HG02798 (cell line): ENCODE measurements at regions not wholly inside any gene's neighbourhood (a gene's known extent, or its start where the extent isn't known, plus 50 kb on each side); places are given as distances from the start of the nearest gene placed in this dataset.

Source experiments
- ATAC-seq: cut with Tn5 transposase; IDR thresholded peaks from one replicate; pipeline ENCODE4 v1.9.1; 2021; ENCODE audit warnings: mild to moderate bottlenecking; ENCODE audit not compliant: unreplicated experiment, poor library complexity

DNA sequence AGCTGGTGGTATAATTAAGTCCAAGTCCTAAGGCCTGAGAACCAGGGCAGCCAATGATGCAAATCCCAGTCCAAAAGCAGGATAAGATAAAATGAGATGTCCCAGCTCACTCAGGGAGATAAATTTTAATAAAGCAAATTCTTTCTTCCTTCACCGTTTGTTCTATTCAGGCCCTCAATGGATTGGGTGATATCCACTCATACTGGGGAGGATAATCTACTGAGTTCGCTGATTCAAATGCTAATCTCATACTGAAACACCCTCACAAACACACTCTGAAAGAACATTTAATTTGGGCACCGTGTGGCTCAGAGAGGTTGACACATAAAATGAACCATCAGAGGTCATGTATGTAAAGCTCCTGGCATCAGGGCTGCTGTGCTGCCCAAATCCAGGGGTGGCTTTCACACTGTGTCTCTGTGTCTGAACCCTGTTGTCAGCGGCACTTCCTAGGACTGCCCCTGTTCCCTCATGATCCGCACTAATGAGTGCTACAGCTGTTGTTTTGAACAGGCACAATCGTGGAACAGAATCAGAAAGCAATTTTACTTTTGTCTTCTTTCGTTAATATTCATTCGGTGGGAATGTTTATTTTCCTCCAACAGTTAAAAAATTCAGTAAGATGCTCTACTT, 428.5 kb upstream of the FBXO33 start:
- ATAC-seq, result no peak

DNA sequence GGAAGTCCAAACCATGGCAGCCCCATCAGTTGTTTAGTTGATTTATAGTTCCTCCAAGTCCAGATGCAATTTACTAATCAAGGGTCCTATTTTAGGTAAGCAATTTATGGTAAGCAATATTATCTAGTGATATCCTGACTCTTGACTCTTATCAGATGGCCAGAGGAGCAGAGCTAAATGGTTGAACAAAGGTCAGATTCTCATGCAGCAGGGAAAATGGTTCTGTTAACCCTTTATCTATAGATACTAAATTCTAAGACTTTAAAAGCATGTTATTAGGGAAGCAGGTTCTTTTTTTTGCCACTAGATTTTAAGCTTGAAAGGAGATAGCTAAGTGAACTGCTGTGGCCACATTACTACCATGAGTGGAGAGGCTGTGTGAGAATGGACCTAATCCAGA, 427.1 kb upstream of the FBXO33 start:
- ATAC-seq, result no peak

DNA sequence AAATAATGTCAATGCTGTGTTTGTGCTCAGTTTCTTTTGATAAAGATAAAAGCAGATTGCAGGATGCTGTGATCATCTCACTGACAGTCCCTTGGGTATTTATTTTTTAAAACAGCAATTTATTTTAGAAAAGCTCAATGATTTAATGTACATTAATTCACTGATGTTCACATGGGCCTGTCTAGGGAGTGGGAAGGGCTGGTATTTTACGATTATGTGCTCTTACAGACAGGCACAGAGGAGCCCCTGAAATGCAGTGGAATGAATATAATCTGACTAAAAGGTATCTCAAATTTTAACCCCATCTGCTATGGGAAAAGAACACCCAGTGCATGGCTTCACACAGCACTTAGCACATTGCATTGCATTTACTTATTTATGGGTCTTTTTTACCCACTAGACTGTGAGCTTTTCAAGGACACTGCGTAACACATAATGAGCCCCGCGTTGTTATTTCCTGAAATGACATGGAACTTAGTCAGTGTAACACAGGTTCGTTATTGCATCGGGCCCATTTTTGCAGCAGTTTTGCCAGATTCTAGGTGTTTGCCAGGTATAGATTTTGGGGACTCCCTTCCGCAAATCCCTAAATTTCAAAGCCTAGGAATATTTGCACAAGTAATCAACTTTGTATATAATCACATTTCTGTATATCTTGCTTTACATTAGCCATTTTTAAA, 425.3 kb upstream of the FBXO33 start:
- ATAC-seq, result no peak

DNA sequence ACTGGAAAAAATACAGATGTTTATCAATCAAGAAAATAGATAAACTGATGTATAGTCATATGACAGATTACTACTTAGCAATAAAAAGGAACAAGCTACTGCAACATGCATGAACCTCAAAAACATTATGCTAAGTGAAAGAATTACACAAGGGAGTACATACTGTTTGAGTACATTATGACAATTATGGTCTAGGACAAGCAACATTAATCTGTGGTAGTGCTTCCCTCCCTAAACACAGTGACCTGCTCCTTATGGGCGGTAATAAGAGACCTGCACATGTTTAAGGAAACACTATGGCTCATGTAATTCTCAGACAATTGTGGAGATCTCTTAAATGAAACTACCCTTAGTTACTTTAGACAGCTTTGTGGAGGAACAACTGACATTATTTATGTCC, 421.2 kb upstream of the FBXO33 start:
- no peak for ATAC-seq

DNA sequence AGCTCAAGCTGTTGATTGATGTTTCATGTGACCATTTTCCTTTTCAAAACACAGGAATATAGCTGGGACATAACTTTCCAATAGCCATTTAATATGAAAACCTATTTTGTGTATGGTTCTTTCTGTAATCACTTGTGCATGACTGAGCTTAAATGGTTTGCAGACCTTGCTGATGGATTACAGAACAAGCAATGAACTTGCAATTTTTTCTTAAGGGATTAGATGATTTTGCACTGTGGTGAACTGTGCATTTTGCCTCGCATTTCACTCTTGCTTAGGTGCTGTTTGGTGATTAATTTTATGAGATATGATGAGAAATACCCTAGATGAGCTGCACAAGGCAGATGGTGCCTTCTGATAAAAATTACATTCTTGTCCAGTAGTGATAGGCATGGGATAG, 419.0 kb upstream of the FBXO33 start:
- no peak for ATAC-seq

DNA sequence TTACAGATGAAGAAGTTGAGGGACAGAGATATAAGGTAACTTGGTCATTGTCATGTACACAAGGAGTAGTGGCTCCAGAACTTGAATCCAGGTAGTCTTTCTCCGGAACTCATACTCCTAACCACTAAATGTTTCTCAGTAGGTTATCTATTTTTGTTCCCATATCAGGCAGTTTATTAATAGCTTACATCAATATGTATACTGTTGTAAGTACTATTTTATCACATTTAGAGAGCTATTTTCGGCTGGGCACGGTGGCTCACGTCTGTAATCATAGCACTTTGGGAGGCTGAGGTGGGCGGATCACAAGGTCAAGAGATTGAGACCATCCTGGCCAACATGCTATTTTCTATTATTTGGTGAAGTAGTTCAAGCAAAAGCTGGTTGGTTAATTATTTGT, 415.6 kb upstream of the FBXO33 start:
- no peak for ATAC-seq

DNA sequence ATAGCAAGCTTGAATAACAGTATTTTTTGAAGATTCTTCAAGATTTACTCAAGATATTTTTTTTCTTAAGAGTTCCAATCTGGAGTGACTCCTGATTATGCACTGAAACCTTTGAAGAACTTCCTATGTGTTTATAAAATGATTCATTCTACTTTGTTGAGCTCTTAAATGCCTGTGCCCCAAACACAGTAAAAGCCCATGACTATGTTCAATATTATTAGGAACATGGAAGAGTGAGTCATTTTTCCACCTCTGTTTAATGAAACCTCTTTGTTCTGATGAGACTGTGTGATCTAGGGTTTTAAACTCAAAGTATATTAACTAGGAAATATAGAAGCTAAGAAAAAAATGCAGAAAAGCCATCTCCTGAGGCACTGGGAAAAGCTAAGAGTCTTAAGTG, 415.0 kb upstream of the FBXO33 start:
- ATAC-seq, result no peak

DNA sequence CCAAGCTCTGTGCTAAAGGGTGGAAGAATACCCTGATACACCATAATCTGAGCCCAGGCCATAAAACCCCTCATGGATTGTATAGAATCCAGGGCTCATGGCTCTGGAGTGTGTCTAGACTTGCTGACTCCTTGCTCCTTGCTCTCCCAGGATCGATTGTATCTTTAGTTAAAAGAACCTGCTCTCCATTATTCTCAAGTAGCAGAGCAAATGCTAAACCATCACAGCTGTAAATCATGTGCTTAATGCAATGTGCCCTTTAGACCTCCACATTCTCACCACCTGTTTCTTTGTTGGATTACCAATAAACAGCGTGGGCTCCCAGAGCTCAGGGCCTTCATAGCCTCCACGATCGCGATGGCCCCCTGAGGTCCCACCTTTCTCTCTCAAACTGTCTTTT, 411.6 kb upstream of the FBXO33 start:
- ATAC-seq, result no peak

DNA sequence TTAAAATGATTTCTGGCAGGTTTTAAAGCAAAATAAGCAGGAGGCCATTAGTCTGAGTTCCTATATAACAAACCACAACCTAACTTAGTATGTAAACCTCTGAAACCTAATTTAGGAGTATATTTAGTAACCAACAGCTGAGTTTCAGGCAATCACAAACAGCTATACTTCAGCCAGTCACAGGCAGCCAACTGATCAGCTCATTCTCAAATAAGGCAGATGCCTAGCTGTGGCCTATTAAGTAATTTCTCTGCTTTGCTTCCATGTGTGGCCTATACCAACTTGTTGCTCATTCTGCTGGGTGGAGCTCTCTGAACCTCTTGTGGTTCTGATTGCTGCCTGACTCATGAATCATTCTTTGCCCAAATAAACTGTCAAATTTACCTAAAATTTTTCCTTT, 408.9 kb upstream of the FBXO33 start:
- peak; percentile 70 for ATAC-seq

DNA sequence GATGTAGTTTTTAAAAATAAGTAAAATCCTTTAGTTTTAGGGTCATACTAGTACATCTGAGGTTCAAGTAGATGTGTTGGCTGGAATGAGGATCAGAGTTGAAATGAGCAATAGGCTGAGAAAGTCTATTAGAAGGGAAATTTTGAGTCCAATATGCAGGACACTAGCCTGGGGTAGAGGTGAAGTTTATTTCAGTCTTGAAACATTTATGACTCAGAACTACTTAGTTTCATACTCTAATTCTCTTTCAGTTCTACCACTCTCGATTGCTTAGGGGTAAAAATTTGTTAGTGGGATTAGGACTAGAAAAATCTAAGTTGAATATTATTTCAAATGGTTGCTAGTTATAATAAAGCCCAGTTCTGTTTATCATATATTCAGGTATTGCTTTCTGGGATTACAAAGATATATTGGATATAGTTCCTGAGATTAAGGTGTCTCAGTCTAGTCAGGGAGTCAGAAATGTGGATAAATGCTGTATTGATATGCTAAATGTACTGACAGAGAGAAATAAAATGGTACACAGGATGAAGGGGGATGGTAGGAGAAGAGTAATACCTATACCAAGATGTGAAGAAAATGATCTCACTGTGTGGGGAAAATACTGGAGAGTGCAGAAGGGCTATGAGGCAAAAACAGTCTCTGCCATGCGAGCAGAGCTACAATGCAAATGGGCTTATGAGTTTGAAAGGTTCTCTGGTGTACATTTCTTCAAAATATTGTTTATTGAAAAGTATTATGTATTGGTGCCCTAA, 395.8 kb upstream of the FBXO33 start:
- ATAC-seq, result peak; percentile 98

DNA sequence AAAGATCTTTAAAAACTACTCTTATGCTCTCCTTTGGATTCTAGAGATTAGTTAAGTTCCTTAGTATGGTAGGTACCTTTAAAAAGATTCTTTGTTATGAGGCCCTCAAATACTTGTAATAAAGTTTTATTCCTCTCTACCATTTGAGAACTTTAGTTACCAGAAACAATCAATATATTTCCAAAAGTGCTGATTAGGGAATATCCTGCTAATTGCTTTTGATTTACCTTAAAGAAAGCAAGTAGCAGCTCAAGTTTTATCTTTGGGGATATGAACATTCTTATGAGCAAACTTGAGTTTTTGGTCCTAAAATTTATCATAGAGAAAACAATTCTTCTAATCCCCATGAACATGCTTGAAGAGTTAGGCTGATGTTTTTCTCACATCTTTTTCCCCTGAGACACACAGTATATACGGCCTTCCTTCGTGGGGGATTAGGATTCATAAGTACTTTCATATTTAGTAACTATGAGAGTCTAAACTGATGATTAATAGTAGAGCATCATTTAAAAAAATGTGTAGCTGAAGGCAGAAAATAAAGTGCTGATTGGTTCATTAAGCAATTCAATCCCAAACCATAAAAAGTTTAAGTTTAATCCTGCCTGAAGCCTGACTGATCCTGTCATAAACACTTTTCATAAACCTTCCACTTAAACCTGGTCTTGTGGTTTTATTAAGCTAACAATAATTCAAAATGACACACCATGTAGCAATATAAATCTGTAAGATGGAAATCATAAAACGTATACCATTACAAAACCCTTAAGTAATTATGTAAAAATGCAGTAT, 380.5 kb upstream of the FBXO33 start:
- ATAC-seq, result no peak

DNA sequence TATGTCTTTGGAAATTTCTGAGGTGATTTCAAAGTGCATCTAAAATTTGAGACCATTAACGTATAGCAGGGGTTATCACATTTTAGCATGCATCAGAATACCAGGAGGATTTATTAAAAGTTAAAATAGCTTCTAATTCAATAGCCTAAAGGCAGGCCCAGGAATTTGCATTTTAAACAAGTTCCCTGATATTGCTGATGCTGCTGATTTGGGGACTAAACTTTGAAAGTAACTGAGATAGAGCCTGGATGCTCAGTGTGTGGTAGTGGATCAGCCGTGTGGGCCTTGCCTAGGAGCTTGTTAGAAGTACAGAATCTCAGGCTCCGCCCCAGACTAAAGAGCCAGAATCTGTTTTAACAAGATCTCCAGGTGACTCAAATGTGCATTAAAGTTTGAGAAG, 375.0 kb upstream of the FBXO33 start:
- no peak for ATAC-seq

DNA sequence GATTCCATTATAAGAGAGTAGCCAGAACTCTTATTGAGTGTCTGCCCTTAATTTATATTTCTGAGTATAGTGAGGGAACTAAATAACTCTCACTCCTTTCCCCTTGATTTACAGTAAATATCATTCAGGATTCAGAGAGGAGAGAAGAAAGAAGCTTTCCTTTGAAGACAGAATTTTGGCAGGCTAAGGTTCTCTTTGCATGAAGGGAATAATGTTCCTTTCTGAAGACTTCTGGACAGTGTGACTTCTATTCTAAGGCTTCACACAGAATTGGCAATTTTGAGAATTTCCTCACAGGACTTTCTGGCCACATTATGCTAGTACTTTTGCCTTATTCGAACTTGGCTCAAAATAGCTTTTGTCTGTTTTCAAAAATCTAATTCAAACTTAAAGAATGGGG, 352.2 kb upstream of the FBXO33 start:
- ATAC-seq, result no peak

DNA sequence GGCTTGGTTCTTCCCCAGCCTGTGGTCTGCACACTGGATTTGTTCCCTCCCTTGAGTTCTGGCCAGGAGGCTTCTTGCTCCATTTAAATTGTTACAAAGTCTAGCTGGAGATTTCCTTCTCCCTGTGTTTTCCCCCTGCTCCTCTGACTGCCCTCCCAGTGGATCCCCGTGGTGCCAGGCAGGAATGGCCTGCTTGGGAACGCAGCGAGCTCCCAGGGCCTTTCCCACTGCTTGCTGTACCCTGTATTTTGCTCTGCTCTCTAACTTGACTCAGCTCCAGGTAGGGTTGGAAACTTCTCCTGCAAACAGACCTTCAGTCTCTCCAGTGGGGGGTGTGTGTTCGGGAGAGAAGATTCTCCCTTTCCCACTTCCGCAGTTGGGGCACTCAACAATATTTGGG, 349.2 kb upstream of the FBXO33 start:
- ATAC-seq, result no peak

DNA sequence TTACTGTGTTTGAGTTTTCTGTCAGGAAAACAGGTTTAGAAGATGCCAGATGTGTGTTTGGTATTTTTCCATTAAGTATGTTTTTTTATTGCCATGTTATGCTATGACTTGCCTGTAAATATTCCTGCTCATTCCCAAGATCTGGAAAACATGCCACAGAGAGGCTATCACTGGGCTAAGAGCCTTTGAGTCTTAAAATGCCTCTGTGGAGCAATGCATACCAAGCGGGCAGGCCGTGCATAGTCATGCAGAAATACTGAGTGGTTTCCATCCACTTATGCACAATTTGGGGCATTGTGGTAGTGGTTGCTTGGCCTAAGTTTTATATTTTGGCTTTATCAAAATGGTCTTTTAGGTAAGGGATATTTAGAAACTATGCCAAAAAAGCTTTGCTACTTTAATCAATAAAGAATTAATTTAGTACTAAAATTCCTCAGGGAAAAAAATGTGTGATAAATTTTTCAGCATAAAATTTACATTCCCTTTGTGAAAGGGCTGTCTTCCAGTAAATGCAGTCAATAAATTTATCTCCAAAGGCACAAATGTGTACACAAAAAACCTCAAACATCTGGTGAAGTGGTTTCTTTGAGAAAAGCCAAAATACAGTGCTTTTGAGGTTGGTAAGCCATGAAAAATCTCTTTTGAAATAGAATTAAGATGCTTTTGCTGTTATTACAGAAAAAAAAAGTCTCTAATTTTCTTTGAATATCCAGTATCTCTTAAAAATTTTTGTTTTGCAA, 341.3 kb upstream of the FBXO33 start:
- no peak for ATAC-seq

DNA sequence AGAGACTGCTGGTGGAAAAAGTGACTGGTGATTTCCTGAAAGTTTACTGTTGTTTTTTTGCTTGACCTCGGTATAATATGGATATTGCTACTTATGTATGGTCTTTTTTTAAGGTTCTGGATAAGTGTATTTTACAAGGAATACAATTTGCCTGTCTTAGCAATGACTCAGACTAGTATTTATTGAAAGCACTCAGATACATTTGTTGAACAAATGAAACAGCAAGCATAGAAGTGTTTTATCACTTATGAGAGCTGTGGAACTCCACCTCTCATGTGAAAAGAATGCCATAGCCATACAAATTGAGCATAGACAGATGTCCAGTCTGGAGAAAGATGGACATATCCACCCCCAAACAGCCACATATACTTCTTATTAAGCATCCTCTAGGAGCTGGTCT, 340.4 kb upstream of the FBXO33 start:
- ATAC-seq, result no peak

DNA sequence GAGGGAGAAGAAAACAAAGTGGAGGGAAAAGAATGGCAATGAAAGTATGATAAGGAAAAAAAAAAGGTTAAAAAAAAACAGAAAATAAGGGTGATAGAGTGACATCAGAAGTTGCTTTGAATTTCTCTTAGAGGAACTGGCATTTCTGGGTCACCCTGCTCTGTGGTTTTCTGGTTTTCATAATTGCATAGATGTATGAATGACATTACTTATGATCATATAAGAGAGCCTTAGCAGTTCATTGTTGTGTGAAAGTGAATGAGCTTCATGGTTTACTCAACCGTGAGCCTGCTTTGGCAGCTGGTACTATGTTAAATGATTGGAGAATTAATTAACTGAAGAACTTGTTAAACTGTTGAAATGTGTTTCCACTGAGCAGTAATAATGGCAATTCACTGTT, 336.4 kb upstream of the FBXO33 start:
- no peak for ATAC-seq

DNA sequence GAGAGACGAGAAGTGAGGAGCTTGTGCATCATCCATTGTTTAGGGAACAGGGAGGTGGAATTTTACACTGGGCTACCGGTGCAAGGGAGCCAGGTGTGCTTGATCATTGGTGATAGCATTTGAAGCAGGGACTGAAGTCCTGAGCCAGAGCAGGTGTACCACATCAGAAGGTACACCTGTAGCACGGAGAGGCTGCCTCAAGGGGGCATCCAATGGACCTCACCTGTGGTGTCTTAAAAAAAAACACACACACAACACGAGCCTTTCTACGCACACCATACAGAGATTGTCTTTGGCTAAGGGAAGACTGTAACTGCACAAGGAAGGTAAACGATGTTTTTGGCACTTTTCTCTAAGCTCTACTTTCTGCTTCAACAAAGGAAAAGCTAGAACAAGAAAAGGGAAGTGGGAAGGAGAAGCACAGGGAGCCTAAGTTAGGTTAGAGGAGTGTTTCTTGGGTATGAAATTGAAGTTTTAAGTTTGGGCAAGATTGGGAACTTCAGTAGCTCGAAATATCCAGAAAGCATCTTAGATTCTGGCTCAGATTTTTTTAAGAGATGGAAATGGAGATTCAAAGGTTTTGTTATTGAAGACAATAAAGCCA, 334.3 kb upstream of the FBXO33 start:
- no peak for ATAC-seq

DNA sequence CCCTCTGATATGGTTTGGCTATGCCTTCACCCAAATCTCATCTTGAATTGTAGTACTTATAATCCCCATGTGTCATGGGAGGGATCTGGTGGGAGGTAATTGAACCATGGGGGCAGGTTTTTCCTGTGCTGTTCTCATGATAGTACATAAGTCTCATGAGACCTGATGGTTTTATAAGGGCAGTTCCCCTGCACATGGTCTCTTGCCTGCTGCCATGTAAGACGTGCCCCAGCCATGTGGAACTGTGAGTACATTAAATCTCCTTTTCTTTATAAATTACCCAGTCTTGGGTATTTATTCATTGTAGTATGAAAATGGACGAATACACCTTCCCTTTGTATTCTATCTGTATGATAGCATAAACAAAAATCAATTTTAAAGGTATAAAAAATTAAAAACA, 333.4 kb upstream of the FBXO33 start:
- ATAC-seq, result no peak

DNA sequence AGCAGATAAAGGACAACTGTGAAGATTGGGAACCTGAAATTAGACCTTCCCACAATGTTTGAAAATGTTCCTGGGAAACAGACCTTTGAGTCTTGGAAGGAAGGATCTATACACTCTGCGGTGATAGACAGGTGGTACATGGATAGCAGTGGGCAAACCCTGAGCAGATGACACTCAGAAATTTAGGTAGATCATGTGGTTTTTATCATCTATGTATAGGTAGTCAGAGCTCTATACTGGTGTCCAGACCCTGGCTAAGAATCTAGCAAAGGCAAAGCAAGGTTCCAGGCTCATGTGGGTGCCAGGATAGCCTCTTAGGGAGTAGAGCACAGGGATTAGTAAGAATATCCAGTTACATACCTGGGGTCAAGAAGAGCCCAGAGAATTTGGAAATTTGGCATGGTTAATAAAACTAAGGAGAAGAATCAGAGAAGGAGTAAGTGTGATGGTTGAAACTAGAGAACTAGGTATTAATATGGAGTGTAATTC, 331.2 kb upstream of the FBXO33 start:
- ATAC-seq, result no peak
